ENCODE measurements at regions not wholly inside any gene's neighbourhood (a gene's known extent, or its start where the extent isn't known, plus 50 kb on each side); places are given as distances from the start of the nearest gene placed in this dataset.

GRCh38 chr2:52904355-52904891 is 863.2 kb upstream of the CHAC2 start:
- TF ChIP-seq EZH2phosphoT487 (IDR thresholded peaks at IDR 0.05; ENCODE audit: insufficient read depth, low read depth) (no peak), EZH2 (IDR thresholded peaks at IDR 0.05; ENCODE audit: insufficient read depth, poor library complexity, severe bottlenecking) (no peak)

Measured in GM23248 (cell line).